CD4-positive, alpha-beta T cell treated with Interleukin-10 for 1 hour (primary cell): ENCODE measurements at regions not wholly inside any gene's neighbourhood (a gene's known extent, or its start where the extent isn't known, plus 50 kb on each side); places are given as distances from the start of the nearest gene placed in this dataset.
"Not testable (repeated sequence)": the region's sequence is repeated elsewhere in the genome, so short reads cannot be mapped to it uniquely, and the experiment has no call there.

Experiments used
- DNase-seq: peaks from one replicate; pipeline ENCODE4 v3.0.0-alpha.2; 2020

DNA sequence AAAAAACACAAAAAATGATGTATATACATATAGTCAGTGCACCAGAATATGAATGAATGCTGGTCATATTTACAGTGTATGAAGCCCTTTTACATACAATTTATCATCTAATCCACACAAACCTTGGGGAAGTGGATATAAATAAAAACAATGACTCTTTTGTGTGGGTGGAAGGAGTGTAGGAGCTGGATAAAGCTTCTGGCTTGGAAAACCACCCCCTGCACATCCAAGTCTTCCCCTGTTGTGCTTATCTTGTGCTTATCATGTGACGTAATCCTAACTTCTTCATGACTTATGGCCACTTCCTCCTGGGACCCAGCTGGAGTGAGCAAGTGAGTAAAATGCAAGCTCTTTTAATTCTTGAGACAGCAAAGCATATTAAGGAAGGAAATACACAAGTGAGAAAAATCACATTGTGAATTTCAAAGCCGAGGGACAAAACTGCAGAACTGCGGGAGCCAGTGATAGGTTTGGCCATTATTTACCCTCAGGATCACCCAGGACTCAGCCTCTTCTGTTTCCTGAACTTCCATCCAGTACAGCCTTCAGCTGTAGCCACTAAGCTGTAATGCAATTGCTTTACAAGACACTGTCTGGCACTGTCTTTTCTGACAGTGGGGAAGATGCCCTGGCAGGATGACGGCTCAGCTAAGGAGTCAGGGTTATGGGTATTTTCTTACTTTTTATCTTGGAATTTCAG, 104.0 kb upstream of the PPM1J start:
- peak; percentile 1 for DNase-seq

DNA sequence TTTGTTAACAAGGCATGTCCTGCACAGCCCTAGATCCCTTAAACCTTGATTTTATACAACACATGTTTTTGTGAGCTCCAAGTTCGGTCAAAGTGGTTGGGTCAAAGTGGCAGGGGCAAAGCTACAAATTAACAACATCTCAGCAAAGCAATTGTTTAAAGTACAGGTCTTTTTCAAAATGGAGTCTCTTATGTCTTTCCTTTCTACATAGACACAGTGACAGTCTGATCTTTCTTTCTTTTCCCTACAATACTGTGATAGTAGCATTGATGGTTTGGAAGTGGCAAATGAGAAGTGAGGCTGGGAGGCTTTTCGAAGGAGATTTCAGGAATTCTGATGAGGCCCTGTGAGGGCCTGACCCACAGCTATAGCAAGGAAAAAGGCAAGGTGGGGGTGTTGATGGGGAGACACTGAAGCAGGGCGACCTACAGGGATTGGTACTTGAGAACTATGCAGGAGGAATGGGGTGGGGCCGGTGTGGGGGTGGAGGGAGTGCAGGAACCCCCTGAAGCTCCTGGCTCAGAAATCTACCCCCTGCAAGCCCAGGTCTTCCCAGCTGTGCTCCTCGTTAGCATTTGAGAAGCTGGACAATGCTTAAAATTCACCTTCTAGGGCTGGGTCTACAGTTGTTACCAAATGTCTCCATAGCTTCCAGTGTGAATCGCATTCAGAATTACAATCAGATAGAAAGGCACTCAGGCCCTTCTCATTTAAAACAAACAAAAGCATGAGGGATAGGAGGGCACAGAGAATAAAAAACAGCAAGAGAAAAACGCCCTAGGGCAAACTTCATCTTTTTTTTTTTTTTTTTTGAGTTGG, 102.6 kb upstream of the PPM1J start:
- no peak for DNase-seq

DNA sequence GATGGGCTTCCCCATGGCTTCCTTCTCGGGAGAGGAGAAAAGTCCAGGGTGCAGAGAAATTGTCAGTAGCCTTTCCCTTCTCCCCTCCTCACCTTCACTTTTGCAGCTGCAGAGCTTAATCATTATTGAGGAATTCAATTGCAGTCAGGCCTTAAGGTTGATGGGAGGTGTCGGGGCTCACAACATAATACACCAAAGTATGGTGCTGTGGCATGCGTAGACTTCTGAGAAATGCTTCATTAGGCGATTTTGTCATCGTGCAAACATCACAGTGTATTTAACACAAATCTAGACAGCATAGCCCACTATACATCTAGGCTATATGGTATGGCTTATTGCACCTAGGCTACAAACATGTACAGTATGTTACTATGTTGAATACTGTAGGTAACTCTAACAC, 100.2 kb upstream of the PPM1J start:
- no peak for DNase-seq

DNA sequence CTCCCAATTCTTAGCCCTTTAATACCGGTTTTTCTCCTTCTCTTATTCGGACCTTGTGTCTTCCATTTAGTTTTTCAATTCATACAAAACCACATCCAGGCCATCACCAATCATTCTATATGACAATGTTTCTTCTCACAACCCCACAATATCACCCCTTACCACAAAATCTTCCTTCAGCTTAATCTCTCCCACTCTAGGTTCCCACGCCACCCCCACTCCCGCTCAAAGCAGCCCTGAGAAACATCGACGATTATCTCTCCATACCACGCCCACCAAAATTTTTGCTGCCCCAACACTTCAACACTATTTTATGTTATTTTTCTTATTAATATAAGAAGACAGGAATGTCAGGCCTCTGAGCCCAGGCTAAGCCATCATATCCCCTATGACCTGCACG, 99.5 kb upstream of the PPM1J start:
- not testable (repeated sequence) for DNase-seq

DNA sequence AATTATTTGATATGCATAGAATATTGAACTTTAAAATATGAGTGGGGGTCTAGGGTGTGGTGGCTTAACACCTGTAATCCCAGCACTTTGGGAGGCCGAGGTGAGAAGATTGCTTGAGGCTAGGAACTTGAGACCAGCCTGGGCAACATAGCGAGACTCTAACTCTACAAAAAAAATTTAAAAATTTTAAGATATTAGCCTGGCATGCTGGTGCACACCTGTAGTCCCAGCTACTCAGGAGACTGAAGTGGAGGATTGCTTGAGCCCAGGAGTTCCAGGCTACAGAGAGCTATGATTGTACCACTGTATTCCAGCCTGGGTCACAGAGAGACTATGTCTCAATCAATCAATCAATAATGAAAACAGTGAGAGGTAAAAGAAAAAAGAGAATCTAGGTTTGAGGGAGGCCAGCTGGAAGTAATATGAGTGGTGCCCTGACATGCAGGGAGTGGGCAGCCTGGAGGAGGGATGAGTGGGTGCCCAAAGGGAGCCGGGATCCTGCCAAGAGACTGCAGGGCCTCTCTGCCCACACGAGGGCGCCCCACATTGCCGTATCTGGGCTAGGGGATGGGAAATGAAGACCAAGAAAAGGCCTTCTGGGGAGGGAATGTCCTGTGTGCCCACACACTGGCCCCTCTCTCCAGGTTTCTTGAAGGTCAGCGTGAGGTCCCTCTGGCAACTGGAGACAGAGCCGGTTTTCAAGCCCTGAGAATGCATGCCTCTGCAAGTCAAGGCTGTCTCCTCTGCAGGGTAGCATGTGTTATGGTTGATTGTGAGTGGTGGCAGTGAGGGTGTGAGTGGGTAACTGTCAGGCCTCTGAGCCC, 93.9 kb upstream of the PPM1J start:
- DNase-seq: peak; percentile 51

DNA sequence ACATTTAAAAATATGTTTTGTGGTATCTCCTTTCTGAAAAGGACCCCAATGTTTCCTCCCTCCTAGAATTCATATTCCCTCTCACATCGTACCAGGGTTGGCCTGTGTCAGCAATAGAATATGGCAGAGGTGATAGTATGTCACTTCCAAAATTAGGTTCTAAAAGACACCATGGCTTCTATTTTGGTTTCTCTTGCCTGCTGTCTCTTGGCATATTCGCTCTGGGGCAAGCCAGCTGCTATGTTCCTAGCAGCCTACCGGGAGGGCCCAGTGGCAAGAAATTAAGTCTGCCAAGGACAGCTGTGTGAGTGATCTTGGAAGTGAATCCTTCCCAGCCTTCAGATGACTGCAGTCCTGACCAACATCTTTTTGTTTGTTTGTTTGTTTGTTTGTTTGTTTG, 92.9 kb upstream of the PPM1J start:
- no peak for DNase-seq

DNA sequence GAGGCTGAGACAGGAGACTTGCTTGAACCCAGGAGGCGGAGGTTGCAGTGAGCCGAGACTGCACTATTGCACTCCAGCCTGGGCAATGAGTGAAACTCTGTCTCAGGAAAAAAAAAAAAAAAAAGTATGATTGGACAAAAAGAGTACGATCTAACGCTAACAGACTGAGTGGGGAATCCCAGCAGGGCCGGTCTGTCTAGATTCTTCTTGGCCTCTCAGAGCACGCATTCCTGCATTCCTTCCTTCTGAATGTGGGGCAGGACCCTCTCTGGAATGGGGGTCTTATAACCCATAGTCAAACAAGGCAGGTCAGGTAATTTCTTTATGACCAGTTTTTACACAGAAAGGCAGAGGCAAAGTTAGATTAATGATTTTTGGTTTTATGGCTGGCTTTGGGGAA, 92.0 kb upstream of the PPM1J start:
- no peak for DNase-seq

DNA sequence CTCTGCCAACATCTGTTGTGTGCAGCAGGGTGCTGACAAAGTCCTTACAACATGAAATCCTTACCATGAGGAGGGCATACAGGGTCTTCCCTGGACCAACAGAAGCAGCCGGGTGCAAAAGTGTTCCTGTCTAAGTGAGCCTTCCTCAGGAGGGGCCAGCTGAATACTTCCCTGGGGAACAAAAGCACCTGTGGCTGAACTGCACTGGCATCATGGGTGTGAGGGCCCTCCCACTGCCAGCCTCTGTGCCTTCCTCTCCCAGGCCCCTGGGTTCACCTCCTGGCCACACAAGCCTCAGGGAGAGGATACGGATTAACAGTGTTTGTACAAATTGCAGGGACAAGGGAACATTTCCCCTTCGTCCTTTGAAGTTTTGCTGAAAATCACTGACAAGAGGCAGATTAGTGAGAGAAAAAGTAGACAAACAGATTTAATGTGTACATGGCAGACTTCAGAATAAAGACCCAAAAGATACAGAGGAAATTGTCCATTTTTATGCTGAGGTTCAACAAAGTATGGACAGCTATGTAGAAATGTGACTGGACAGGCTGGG, 91.0 kb upstream of the PPM1J start:
- no peak for DNase-seq

DNA sequence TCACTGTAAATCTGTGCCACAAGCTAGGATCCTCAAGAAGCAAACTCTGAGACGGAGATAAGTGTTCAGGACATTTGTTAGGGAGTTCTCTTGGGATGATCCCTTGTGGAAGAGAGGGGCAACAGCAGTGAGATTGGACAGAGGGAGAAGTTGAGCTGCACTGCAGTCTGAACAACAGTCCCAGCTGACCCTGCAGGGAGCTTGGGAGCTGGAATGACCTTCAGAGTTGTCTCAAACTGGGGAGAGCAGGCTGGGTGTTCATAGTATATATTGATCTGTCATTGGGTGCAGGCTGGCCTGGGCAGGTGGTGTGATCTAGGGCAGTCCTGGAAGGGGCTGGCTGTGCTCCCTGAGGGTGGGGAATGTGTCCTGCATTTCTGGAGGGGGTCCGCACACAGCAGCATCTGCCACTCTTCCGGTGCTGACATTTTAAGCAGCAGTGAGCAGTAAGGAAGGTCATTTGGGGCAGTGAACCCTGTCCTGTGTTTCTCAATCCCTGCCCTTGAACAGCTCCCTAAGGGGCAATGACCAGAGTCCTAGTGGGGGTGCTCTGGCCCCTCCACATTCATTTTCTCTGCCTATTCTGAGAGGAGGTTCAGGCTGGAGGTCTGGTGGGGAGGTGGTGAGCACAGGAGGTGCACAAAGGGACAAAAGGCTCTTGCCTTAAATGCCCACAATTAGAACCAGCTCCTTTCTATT, 90.2 kb upstream of the PPM1J start:
- no peak for DNase-seq

DNA sequence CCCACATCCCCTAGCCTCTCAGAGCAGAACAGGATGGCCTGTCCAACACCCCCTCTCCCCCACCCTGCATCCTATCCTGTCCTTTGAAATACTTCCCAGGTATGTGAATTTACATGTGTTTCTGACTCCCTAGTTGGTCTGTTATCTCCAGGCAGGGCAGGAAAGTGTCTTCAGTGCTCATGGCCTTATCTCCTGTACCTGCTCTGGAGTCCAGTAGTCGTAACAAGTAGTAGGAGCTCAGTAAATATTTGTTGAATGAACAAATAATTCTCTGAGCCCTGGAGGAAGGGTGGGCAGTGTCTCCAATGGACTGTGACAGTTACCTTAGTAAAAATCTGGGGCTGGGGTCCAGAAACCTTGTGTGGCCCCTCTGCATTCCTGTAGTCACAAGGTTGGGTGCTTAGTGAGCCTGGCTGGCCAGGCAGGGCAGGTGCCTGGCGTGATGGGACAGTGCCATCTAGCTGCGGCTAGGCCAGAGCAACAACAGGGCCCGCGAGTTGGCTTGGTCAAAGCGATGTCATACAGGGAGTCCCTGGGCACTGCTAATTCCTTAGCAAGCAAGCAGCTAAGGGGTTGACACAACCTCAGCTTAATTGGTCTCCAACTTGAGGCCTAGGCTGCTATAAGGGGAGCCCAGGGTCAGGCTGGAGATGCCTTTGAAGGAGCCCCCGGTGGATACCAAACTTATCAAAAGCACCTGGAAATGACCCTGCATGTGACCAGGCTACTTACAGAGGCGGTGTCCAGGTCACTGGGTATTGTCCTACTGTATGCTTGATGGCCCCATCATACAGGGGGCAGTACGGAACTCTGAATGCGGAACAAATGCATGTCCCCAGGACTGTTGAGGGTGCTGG, 89.0 kb upstream of the PPM1J start:
- DNase-seq: peak; percentile 37

DNA sequence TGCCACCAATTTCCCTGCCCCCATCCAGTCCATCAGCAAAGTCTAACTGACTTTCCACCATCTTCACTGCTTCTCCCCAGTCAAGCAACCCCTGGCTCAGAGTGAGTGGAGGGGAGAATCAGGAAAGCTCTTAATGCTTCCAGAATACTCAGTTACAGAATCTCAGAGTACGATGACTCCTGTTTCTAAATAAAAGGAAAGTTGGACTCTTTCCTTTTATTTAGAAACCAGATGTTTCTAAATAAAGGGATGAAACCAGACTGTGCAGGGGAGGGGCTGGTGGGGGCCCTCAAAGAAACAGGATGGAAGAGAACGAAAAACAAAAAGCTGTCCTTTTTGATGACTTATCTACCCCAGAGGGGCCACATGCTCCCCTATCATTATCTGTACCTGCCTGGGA, 85.2 kb upstream of the PPM1J start:
- DNase-seq: no peak

DNA sequence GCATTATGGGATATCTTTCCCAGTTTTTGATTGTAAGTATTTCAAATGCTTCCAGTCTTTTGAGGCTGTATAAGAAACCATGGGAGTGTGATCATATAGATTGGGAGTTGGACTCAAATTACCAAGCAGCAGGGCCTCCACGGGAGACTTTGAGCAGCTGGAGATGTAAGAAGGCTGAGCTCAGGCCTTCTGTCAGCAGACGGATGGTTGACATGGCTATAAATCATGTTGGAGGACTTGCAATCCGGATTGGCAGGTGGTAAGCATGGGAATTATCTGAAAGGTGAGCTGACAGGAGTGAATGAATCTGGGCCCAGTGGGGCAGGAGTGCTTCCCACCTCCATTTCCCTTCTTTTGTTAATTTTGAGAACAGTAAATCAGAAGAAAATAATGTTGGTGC, 83.2 kb upstream of the PPM1J start:
- no peak for DNase-seq

DNA sequence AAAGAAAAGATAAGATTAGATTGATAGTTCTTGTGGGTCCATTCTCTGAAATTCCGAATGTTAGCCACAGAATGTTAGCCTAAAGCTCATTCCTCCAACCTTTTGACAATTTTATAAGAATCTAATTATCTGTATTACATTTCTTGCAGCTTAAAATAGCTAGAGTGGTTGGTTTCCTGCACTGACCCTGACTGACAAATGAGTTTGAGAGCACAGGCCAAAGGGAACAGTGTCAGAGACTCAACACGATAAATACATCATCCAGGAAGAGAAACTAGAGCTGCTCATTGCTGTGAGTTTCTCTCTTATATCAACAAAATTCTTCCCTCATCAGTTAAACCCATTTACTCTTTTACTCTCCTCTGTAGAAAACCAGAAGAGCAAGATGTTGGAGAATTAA, 82.1 kb upstream of the PPM1J start:
- DNase-seq: no peak

DNA sequence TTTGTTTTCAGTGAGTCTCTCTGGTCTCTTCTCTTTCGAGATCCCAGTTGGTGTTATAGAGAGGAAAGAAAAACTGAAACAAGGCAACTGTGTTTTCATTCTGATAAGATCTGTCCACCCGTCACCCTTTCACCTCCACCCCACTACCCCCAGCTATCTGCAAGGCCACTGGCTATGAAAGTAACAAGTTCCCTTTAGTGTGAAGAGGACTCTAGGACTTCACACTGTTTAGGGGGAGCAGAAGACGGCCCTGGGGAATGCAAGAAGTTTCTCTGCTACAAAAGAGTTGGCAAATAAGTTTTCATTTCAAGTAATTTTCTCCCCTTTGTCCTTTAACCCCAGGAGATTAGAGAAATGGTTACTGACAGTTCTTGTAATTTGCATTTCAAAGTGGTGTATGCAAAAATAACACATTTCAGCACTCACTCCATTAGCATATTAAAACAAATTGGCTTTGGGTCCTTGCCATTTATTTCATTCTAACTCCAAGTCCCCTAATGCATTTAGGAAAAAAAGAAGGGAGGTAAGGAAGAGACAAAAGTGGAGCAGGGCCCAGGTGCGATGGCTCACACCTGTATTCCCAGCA, 79.6 kb upstream of the PPM1J start:
- no peak for DNase-seq

DNA sequence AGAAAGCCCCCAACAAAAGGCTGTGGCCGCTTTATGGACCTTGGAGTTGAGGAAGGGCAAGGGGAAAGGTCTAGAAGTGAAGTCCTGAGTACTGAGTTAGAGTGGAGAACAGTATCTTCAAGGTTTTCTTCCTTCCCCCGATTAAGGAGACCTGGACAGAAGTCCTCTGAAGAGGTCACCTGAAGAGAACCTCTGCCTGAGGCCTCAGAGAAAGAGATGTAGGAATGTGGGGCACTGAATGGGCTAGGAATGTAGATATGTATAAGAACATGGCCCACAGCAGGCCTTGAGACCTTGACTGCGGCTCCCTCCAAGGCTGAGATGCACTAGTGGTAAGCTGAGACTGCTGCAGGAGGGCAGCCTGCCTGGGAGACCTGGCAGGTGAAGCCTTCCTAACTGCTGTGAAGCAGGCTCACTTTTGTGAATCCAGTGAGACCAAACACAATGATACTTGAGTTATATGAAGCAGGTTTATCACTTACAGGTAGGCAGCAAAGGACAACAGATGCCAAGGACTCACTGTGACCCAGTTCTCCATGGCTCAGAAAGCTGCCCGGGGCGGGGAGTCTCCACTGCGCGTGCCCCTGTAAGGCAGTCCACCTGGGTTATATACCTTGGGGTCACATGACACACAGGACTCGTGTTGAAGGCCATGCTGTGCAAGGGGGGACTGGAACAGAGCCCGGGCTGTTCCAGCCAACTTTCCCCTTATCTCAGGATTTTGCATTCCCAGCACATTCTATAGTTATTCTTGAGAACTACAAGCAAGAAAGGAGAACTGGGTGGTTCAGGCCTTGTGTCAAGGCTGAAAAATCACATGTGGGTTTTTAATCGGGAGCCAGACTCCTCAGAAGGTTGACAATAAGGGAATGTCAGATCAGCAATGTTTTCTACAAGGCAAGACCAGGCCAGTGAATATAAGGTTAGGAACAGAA, 78.8 kb upstream of the PPM1J start:
- DNase-seq: no peak

DNA sequence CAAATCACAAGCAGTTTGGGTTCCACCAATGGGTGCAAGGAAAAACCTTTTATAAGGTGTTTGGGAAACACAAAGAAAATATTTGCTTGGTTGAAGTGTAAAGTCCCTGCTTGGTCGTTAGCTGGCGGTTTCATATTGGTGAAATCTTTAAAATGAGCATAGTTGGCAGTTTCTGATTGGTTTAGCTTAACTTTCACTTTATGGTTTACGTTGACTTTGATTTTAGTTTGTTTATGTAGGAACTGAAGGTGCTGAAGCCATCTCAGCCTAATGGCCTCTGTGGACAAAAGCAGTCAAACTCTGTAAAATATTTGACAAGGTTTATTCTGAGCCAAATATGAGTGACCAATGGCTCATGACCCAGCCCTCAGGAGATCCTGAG, 76.6 kb upstream of the PPM1J start:
- no peak for DNase-seq

DNA sequence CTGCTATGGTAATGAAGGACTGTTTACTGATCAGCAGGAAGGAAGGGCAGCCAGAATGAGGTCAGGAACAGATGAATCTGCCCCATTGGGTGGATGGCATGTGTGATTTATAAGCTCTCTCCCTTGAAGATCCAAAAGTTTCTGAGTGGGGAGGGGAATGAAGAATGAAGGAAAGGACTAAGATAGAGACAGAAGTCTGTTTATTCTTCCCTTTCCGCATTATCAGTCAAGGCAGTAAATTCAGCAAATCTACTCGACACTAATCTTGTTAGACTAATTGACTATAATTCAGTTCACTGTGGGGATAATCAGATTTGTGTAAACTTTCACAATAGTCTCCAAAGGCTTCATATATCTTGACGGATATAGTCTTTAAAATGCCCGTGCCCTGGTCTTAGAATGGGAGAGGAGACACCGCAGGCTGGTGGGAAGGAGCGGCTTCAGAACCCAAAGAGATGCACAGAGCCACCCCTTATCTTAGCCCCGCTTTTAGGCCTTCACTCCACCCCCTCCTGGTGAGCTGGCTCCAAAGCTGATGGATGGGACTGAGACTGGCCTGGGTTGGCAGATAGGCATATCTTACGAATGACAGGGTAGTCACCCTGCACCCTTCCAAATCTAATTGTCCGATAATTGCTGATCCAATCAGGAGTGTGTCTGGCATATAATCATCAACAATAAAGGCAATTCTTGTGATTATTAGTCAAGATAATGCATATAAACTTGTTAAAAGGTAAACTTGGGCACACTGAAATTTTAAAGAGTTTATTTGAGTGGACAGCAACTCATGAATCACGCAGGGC, 76.0 kb upstream of the PPM1J start:
- no peak for DNase-seq

DNA sequence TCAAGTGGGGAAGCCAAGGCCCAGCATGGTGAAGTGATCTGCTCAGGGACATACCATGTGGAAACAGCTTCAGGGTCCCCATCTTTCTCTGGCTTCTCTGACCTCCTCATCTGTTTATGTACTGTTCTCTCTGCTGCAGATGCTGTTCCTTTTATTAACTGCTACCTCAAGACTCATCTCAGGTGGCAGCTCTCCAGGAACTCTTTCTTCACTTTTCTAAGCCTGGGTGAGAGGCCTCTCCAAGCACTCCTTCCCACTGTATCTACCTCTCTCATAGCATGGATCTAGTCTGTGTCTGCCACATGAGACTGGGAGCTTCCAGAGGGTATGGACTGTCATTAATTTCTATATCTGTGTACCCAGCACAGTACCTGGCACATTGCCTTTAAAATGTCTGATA, 73.4 kb upstream of the PPM1J start:
- no peak for DNase-seq

DNA sequence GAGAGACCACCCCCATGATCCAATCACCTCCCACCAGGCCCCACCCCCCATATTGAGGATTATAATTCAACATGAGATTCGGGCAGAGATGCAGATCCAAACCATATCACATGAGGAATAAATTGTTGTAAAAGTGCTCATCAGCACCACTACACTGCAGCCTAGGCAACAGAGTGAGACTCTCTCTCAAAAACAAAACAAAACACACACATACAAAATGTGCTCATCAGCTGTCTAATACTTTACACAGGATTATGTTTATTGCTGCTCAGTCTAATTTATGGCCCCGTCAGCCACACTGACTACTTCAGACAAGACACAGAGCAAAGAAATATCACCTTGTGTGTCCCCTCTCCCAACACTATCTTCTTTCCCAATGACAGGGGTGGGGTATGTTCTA, 72.9 kb upstream of the PPM1J start:
- DNase-seq: no peak
